ENCODE measurements at regions not wholly inside any gene's neighbourhood (a gene's known extent, or its start where the extent isn't known, plus 50 kb on each side); places are given as distances from the start of the nearest gene placed in this dataset.

GRCh38 chr2:12402440-12403139 lies 314.1 kb upstream of the TRIB2 start:
- H3K9me3 ChIP-seq (ENCODE audit: insufficient read depth, low read depth) = peaks cover 13% of the 10 kb centered on the region; the same call in 1 of the 2 replicates
- H3K27ac ChIP-seq = no peak overlapping the region
- no peaks in the 10 kb centered on the region for H3F3A ChIP-seq (ENCODE audit: insufficient read depth, low read depth)
- no peaks in the 10 kb centered on the region for H4K20me1 ChIP-seq (ENCODE audit: insufficient read depth)
- no peak overlapping the region for H3K4me3 ChIP-seq
- H3K4me1 ChIP-seq (replicated peaks; ENCODE audit: insufficient read depth) = no peaks in the 10 kb centered on the region
- no peak for TF ChIP-seq EZH2 (IDR thresholded peaks at IDR 0.05; ENCODE audit: low read depth)
- no peak for TF ChIP-seq CTCF (conservative IDR thresholded peaks at IDR 0.05)
- no peaks in the 10 kb centered on the region for H3K9me2 ChIP-seq (ENCODE audit: insufficient read depth)
- DNase-seq = no peak
- CTCF ChIA-PET = no interaction called here
- POLR2A ChIA-PET (ENCODE audit: unreplicated experiment) = no interaction called here
- H3K4me2 ChIP-seq = no peak overlapping the region
- intact Hi-C loops (cut with micrococcal nuclease; ENCODE audit: unreplicated experiment) = no loop called here
- no peaks in the 10 kb centered on the region for H3K36me3 ChIP-seq (ENCODE audit: low read depth)
- no peaks in the 10 kb centered on the region for H3K27me3 ChIP-seq (ENCODE audit: insufficient read depth, low read depth)
- BruUV-seq (replicated peaks) = no TSS peak
- no peak overlapping the region for H2AFZ ChIP-seq
- no peaks in the 10 kb centered on the region for H3K79me2 ChIP-seq (ENCODE audit: low read depth)

GRCh38 chr2:12404497-12404896 lies 312.2 kb upstream of the TRIB2 start:
- no TSS peak for BruUV-seq (replicated peaks)

GRCh38 chr2:12407160-12407559 lies 309.6 kb upstream of the TRIB2 start:
- Histone ChIP-seq H3K9me2 (ENCODE audit: insufficient read depth) (no peaks in the 10 kb centered on the region), H3K4me1 (replicated peaks; ENCODE audit: insufficient read depth) (no peaks in the 10 kb centered on the region), H3K4me2 (no peak overlapping the region), H3K79me2 (ENCODE audit: low read depth) (no peaks in the 10 kb centered on the region), H4K20me1 (ENCODE audit: insufficient read depth) (no peaks in the 10 kb centered on the region), H3K27ac (no peak overlapping the region), H3K27me3 (ENCODE audit: insufficient read depth, low read depth) (no peaks in the 10 kb centered on the region), H3F3A (ENCODE audit: insufficient read depth, low read depth) (no peaks in the 10 kb centered on the region), H3K36me3 (ENCODE audit: low read depth) (no peaks in the 10 kb centered on the region), H2AFZ (no peak overlapping the region), H3K9me3 (ENCODE audit: insufficient read depth, low read depth) (peaks cover 20% of the 10 kb centered on the region; the same call in 1 of the 2 replicates), H3K4me3 (no peak overlapping the region)
- POLR2A ChIA-PET (ENCODE audit: unreplicated experiment) = no interaction called here
- no peak for DNase-seq
- TF ChIP-seq CTCF (conservative IDR thresholded peaks at IDR 0.05) (no peak), EZH2 (IDR thresholded peaks at IDR 0.05; ENCODE audit: low read depth) (no peak)
- CTCF ChIA-PET = no interaction called here
- intact Hi-C loops (cut with micrococcal nuclease; ENCODE audit: unreplicated experiment) = no loop called here
- no TSS peak for BruUV-seq (replicated peaks)

More at GRCh38 chr2:12404497-12404896, 312.2 kb upstream of the TRIB2 start:
- intact Hi-C loops (cut with micrococcal nuclease; ENCODE audit: unreplicated experiment) = no loop called here
- H2AFZ ChIP-seq = no peak overlapping the region
- no peak for DNase-seq
- H3K79me2 ChIP-seq (ENCODE audit: low read depth) = no peaks in the 10 kb centered on the region
- H3K27me3 ChIP-seq (ENCODE audit: insufficient read depth, low read depth) = no peaks in the 10 kb centered on the region
- H3K4me2 ChIP-seq = no peak overlapping the region
- H3K9me2 ChIP-seq (ENCODE audit: insufficient read depth) = no peaks in the 10 kb centered on the region
- TF ChIP-seq CTCF (conservative IDR thresholded peaks at IDR 0.05) (no peak), EZH2 (IDR thresholded peaks at IDR 0.05; ENCODE audit: low read depth) (no peak)
- no peak overlapping the region for H3K27ac ChIP-seq
- no peaks in the 10 kb centered on the region for H4K20me1 ChIP-seq (ENCODE audit: insufficient read depth)
- H3K9me3 ChIP-seq (ENCODE audit: insufficient read depth, low read depth) = peaks cover 13% of the 10 kb centered on the region; the same call in 1 of the 2 replicates
- POLR2A ChIA-PET (ENCODE audit: unreplicated experiment) = no interaction called here
- no peaks in the 10 kb centered on the region for H3F3A ChIP-seq (ENCODE audit: insufficient read depth, low read depth)
- no peak overlapping the region for H3K4me3 ChIP-seq
- CTCF ChIA-PET = no interaction called here
- H3K4me1 ChIP-seq (replicated peaks; ENCODE audit: insufficient read depth) = no peaks in the 10 kb centered on the region
- no peaks in the 10 kb centered on the region for H3K36me3 ChIP-seq (ENCODE audit: low read depth)
